Mesenchymal stem cell (in vitro differentiated cells and primary cell): ENCODE measurements at regions not wholly inside any gene's neighbourhood (a gene's known extent, or its start where the extent isn't known, plus 50 kb on each side); places are given as distances from the start of the nearest gene placed in this dataset.
A peak's percentile ranks its signal among the peaks of the same experiment; 100 is the strongest.

Source experiments
- DNase-seq: peaks from one replicate; pipeline ENCODE4 v3.0.0-alpha.2; 2013
- H2AFZ ChIP-seq: one replicate; pipeline ENCODE4 v1.6.1; 2013; ENCODE audit warnings: low read depth, mild to moderate bottlenecking, control low read depth, inconsistent platforms, low read length, moderate library complexity
- H2AK5ac ChIP-seq: 2 replicates; pipeline ENCODE4 v1.6.1; 2013; ENCODE audit warnings: low read length, moderate library complexity, mild to moderate bottlenecking, inconsistent platforms; ENCODE audit not compliant: severe bottlenecking
- H2BK120ac ChIP-seq: one replicate; pipeline ENCODE4 v1.6.1; 2013; ENCODE audit warnings: low read depth, mild to moderate bottlenecking, inconsistent platforms, low read length, moderate library complexity
- H2BK12ac ChIP-seq, 2 experiments: one replicate each; pipeline ENCODE4 v1.6.1; 2013; ENCODE audit warnings: inconsistent platforms in 2 of 2, low read length in 2 of 2, mild to moderate bottlenecking in 2 of 2, moderate library complexity in 2 of 2, control low read depth in 1 of 2
- H2BK15ac ChIP-seq: one replicate; pipeline ENCODE4 v1.6.1; 2013; ENCODE audit warnings: mild to moderate bottlenecking, low read depth, inconsistent platforms; ENCODE audit not compliant: poor library complexity, severe bottlenecking
- H2BK5ac ChIP-seq: 2 replicates; pipeline ENCODE4 v1.6.1; 2013; ENCODE audit warnings: low read depth, mild to moderate bottlenecking, low read length, control low read depth, inconsistent platforms; ENCODE audit not compliant: poor library complexity, severe bottlenecking
- H3K14ac ChIP-seq, 2 experiments: one replicate each; pipeline ENCODE4 v1.6.1; 2013; ENCODE audit warnings: inconsistent platforms in 2 of 2, low read length in 2 of 2, control low read depth in 1 of 2, mild to moderate bottlenecking in 1 of 2, moderate library complexity in 1 of 2
- H3K18ac ChIP-seq, 2 experiments: one replicate each; pipeline ENCODE4 v1.6.1; 2013; ENCODE audit warnings: inconsistent platforms in 2 of 2, low read length in 2 of 2, control low read depth in 1 of 2, low read depth in 1 of 2, mild to moderate bottlenecking in 1 of 2
- H3K23ac ChIP-seq, 2 experiments: one replicate each; pipeline ENCODE4 v1.6.1; 2013; ENCODE audit warnings: inconsistent platforms in 2 of 2, low read length in 2 of 2, mild to moderate bottlenecking in 2 of 2, moderate library complexity in 2 of 2, control low read depth in 1 of 2
- H3K27ac ChIP-seq: 2 replicates; pipeline ENCODE4 v1.5.1; 2013; ENCODE audit warnings: mild to moderate bottlenecking, moderate library complexity, low read length, control low read depth, inconsistent platforms; ENCODE audit not compliant: poor library complexity, severe bottlenecking
- H3K27me3 ChIP-seq, 2 experiments: 2 replicates each; pipeline versions ENCODE4 v1.6.1 to v1.7.0; 2013; ENCODE audit warnings: low read length in 2 of 2, mild to moderate bottlenecking in 2 of 2, moderate library complexity in 2 of 2, control low read depth in 1 of 2, inconsistent platforms in 1 of 2; ENCODE audit not compliant: control insufficient read depth in 1 of 2, insufficient read depth in 1 of 2
- H3K36me3 ChIP-seq, 2 experiments: 2 replicates each; pipeline versions ENCODE4 v1.6.1 to v1.7.0; 2013; ENCODE audit warnings: low read length in 2 of 2, control low read depth in 1 of 2, inconsistent platforms in 1 of 2, low read depth in 1 of 2, mild to moderate bottlenecking in 1 of 2; ENCODE audit not compliant: insufficient read depth in 2 of 2, control insufficient read depth in 1 of 2
- H3K4ac ChIP-seq, 2 experiments: one replicate each; pipeline ENCODE4 v1.6.1; 2013; ENCODE audit warnings: inconsistent platforms in 2 of 2, low read length in 2 of 2, mild to moderate bottlenecking in 2 of 2, moderate library complexity in 2 of 2, control low read depth in 1 of 2, low read depth in 1 of 2
- H3K4me1 ChIP-seq: 2 replicates; pipeline ENCODE4 v1.6.1; 2013; ENCODE audit warnings: low read depth, low read length, control low read depth; ENCODE audit not compliant: control insufficient read depth, insufficient read depth
- H3K4me2 ChIP-seq: 2 replicates; pipeline ENCODE4 v1.6.1; 2013; ENCODE audit warnings: low read length, mild to moderate bottlenecking, inconsistent platforms; ENCODE audit not compliant: poor library complexity, severe bottlenecking
- H3K4me3 ChIP-seq, 2 experiments: 2 replicates each; pipeline versions ENCODE4 v1.5.1 to v1.7.0; 2013; ENCODE audit warnings: low read length in 2 of 2, mild to moderate bottlenecking in 2 of 2, control low read depth in 1 of 2, low read depth in 1 of 2; ENCODE audit not compliant: insufficient read depth in 1 of 2
- H3K79me1 ChIP-seq: replicated peaks from 2 replicates; pipeline ENCODE4 v1.6.1; 2013; ENCODE audit warnings: mild to moderate bottlenecking, control low read depth, low read length, inconsistent platforms; ENCODE audit not compliant: poor library complexity, severe bottlenecking
- H3K9ac ChIP-seq: 2 replicates; pipeline ENCODE4 v1.7.0; 2013; ENCODE audit warnings: mild to moderate bottlenecking, low read length, moderate library complexity
- H3K9me3 ChIP-seq: 2 replicates; pipeline ENCODE4 v1.7.0; 2013; ENCODE audit warnings: mild to moderate bottlenecking, low read length; ENCODE audit not compliant: control insufficient read depth
- H4K8ac ChIP-seq: one replicate; pipeline ENCODE4 v1.6.1; 2013; ENCODE audit warnings: inconsistent platforms, mild to moderate bottlenecking, low read length, moderate library complexity
- H4K91ac ChIP-seq: one replicate; pipeline ENCODE4 v1.6.1; 2013; ENCODE audit warnings: mild to moderate bottlenecking, low read length, inconsistent platforms
- WGBS: methylation state at CpG from one replicate; pipeline ENCODE4 v1.1.7; 2013; ENCODE audit warnings: mixed read lengths; 5-methylcytosine and 5-hydroxymethylcytosine counted together

- Histone ChIP-seq H3K4ac (no peak overlapping the region), H3K79me1 (no peaks in the 10 kb centered on the region), H2BK15ac (no peak overlapping the region), H3K4me2 (no peak overlapping the region), H3K4me1 (no peaks in the 10 kb centered on the region), H2BK120ac (no peak overlapping the region), H3K27ac (no peak overlapping the region), H3K27me3 (no peaks in the 10 kb centered on the region), H3K14ac (no peak overlapping the region), H3K18ac (no peak overlapping the region), H4K8ac (no peak overlapping the region), H2BK12ac (no peak overlapping the region), H3K36me3 (no peaks in the 10 kb centered on the region), H3K4me3 (no peak overlapping the region), H3K9ac (no peak overlapping the region), H4K91ac (no peak overlapping the region), H3K23ac (no peak overlapping the region), H2BK5ac (no peak overlapping the region), H3K9me3 (no peaks in the 10 kb centered on the region), H2AFZ (no peak overlapping the region), H2AK5ac (no peak overlapping the region)
- WGBS, result no CpG with 5 or more reads among the region's 2 CpGs
- no peak for DNase-seq
Measured at GRCh38 chr2:150266931-150267330, 220.5 kb downstream of the RND3 start.

GRCh38 chr2:150264442-150264841 is 223.0 kb downstream of the RND3 start:
- no peak overlapping the region for H2BK12ac ChIP-seq
- H3K36me3 ChIP-seq, result no peaks in the 10 kb centered on the region
- H3K4me2 ChIP-seq, result no peak overlapping the region
- no peak overlapping the region for H2AK5ac ChIP-seq
- H3K27ac ChIP-seq, result no peak overlapping the region
- no peak overlapping the region for H3K9ac ChIP-seq
- H3K18ac ChIP-seq, result no peak overlapping the region
- H2BK5ac ChIP-seq, result no peak overlapping the region
- no peak overlapping the region for H4K8ac ChIP-seq
- no peak overlapping the region for H3K23ac ChIP-seq
- H3K4me1 ChIP-seq, result no peaks in the 10 kb centered on the region
- peak; percentile 15 for DNase-seq
- WGBS, result no CpG with 5 or more reads among the region's 2 CpGs
- no peak overlapping the region for H2BK15ac ChIP-seq
- H3K79me1 ChIP-seq, result no peaks in the 10 kb centered on the region
- H3K27me3 ChIP-seq, result no peaks in the 10 kb centered on the region
- H4K91ac ChIP-seq, result no peak overlapping the region
- no peak overlapping the region for H3K14ac ChIP-seq
- no peaks in the 10 kb centered on the region for H3K9me3 ChIP-seq
- no peak overlapping the region for H2AFZ ChIP-seq
- H3K4me3 ChIP-seq, result no peak overlapping the region
- H2BK120ac ChIP-seq, result no peak overlapping the region
- no peak overlapping the region for H3K4ac ChIP-seq

GRCh38 chr2:150261691-150262090 is 225.8 kb downstream of the RND3 start:
- Histone ChIP-seq H3K79me1 (no peaks in the 10 kb centered on the region), H2AK5ac (no peak overlapping the region), H2BK15ac (no peak overlapping the region), H3K14ac (no peak overlapping the region), H4K8ac (no peak overlapping the region), H3K4me2 (no peak overlapping the region), H3K18ac (no peak overlapping the region), H2BK5ac (no peak overlapping the region), H4K91ac (no peak overlapping the region), H3K36me3 (no peaks in the 10 kb centered on the region), H3K27ac (no peak overlapping the region), H3K27me3 (no peaks in the 10 kb centered on the region), H2AFZ (no peak overlapping the region), H3K23ac (no peak overlapping the region), H3K9me3 (no peaks in the 10 kb centered on the region), H3K4ac (no peak overlapping the region), H3K9ac (no peak overlapping the region), H2BK120ac (no peak overlapping the region), H3K4me3 (no peak overlapping the region), H3K4me1 (no peaks in the 10 kb centered on the region), H2BK12ac (no peak overlapping the region)
- DNase-seq, result no peak
- WGBS, result 100% methylated on average over 2 of the region's 2 CpGs

GRCh38 chr2:150260636-150261035 is 226.8 kb downstream of the RND3 start:
- WGBS, result 94% methylated on average over 1 of the region's 1 CpG
- H2BK12ac ChIP-seq, result no peak overlapping the region
- H3K23ac ChIP-seq, result no peak overlapping the region
- DNase-seq, result peak; percentile 8
- H3K4me3 ChIP-seq, result no peak overlapping the region
- no peak overlapping the region for H3K4ac ChIP-seq
- no peak overlapping the region for H3K27ac ChIP-seq
- no peaks in the 10 kb centered on the region for H3K36me3 ChIP-seq
- no peak overlapping the region for H2BK15ac ChIP-seq
- no peak overlapping the region for H4K8ac ChIP-seq
- no peak overlapping the region for H4K91ac ChIP-seq
- H2AK5ac ChIP-seq, result no peak overlapping the region
- no peaks in the 10 kb centered on the region for H3K79me1 ChIP-seq
- H3K9ac ChIP-seq, result no peak overlapping the region
- H2BK5ac ChIP-seq, result no peak overlapping the region
- H2AFZ ChIP-seq, result no peak overlapping the region
- H3K4me2 ChIP-seq, result no peak overlapping the region
- H3K4me1 ChIP-seq, result no peaks in the 10 kb centered on the region
- H2BK120ac ChIP-seq, result no peak overlapping the region
- H3K27me3 ChIP-seq, result no peaks in the 10 kb centered on the region
- peak overlapping the region in 1 of 2 experiments; percentile 18 for H3K18ac ChIP-seq
- H3K14ac ChIP-seq, result no peak overlapping the region
- no peaks in the 10 kb centered on the region for H3K9me3 ChIP-seq
